ENCODE measurements at regions not wholly inside any gene's neighbourhood (a gene's known extent, or its start where the extent isn't known, plus 50 kb on each side); places are given as distances from the start of the nearest gene placed in this dataset.

DNA sequence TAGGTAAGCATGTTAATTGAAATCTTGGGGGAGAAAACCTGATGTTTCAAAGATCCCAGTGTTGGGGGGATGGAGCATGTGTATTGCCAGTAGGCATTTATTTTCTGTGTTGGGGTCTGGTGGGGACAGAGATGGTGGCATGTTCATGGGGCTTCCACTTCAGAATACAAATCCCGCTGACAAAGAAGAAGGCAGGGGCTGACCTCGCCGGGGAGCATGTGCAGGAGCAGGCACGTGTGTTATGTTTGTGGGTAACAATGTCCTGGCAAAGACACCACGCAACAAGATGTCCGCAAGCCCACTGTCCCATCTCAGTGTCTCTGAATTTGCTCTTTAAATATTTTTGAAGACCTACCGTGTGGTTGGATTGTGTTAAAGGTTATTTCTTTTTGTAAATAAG is 164.5 kb downstream of the TEX29 start:
- Histone ChIP-seq H3K4me3 (ENCODE audit: low read length) (no peak overlapping the region), H3K36me3 (replicated peaks; ENCODE audit: insufficient read depth, low read length) (no peaks in the 10 kb centered on the region), H3K9me2 (replicated peaks; ENCODE audit: insufficient read depth, low read length) (no peaks in the 10 kb centered on the region), H3F3A (ENCODE audit: insufficient read depth, low read length) (no peaks in the 10 kb centered on the region), H3K27me3 (replicated peaks; ENCODE audit: insufficient read depth, low read length) (no peaks in the 10 kb centered on the region), H2AFZ (ENCODE audit: low read length) (no peak overlapping the region), H3K9me3 (replicated peaks; ENCODE audit: insufficient read depth, low read length) (no peaks in the 10 kb centered on the region), H4K20me1 (ENCODE audit: insufficient read depth, low read length) (no peaks in the 10 kb centered on the region), H3K79me2 (ENCODE audit: low read length) (peaks cover 16% of the 10 kb centered on the region; the same call in 1 of the 2 replicates), H3K4me1 (ENCODE audit: low read length) (no peaks in the 10 kb centered on the region), H3K9ac (ENCODE audit: low read length) (no peak overlapping the region), H3K27ac (ENCODE audit: low read length) (no peak overlapping the region), H3K4me2 (ENCODE audit: low read depth, low read length) (no peak overlapping the region)
- TF ChIP-seq EZH2 (optimal IDR thresholded peaks at IDR 0.05; ENCODE audit: low read depth, low read length), result no peak
- TF ChIP-seq, protein P1, sequence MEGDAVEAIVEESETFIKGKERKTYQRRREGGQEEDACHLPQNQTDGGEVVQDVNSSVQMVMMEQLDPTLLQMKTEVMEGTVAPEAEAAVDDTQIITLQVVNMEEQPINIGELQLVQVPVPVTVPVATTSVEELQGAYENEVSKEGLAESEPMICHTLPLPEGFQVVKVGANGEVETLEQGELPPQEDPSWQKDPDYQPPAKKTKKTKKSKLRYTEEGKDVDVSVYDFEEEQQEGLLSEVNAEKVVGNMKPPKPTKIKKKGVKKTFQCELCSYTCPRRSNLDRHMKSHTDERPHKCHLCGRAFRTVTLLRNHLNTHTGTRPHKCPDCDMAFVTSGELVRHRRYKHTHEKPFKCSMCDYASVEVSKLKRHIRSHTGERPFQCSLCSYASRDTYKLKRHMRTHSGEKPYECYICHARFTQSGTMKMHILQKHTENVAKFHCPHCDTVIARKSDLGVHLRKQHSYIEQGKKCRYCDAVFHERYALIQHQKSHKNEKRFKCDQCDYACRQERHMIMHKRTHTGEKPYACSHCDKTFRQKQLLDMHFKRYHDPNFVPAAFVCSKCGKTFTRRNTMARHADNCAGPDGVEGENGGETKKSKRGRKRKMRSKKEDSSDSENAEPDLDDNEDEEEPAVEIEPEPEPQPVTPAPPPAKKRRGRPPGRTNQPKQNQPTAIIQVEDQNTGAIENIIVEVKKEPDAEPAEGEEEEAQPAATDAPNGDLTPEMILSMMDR (IDR thresholded peaks at IDR 0.05; ENCODE audit: low read length), result no peak
- TF ChIP-seq EZH2phosphoT487 (IDR thresholded peaks at IDR 0.05; ENCODE audit: low read length), result no peak
- DNase-seq, result no peak

DNA sequence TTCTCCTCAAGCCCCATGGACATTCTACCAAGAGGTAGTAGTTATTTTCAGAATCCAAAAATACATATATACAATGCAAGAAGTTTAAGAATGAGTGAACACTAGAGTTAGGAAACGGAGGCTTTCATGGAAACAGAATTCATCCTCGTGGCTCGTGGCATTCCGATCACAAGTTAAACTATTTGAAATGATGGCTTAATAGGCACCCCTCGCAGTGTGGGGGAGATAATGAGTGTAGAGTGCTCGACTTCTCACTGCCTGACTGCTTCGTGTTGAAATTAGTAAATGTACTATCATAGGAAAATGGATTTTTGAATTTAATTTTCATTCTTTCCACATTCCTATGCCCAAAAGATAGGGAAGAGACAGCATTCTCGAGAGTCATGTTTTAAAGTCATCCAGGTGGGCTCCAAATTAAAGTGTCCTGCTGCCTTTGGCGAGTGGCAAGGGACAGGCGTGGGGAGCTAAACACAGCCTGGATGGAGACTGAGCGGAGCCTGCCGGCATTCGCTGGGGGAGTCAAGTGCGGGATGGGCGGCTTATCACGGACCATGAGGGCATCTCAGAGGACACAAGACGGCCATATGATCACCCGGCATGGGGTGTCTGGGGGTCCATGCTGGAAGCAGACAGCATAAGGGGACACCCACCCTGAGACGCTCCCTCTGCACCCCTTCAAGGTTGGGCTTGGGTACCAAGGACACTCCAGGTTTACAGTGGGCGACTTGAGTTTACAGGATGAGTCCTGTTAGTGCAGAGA is 165.2 kb downstream of the TEX29 start:
- Histone ChIP-seq H3K27me3 (replicated peaks; ENCODE audit: insufficient read depth, low read length) (no peaks in the 10 kb centered on the region), H3K9me2 (replicated peaks; ENCODE audit: insufficient read depth, low read length) (no peaks in the 10 kb centered on the region), H3K4me1 (ENCODE audit: low read length) (no peaks in the 10 kb centered on the region), H3K4me3 (ENCODE audit: low read length) (no peak overlapping the region), H3K36me3 (replicated peaks; ENCODE audit: insufficient read depth, low read length) (no peaks in the 10 kb centered on the region), H3K27ac (ENCODE audit: low read length) (no peak overlapping the region), H3F3A (ENCODE audit: insufficient read depth, low read length) (no peaks in the 10 kb centered on the region), H3K79me2 (ENCODE audit: low read length) (peaks cover 16% of the 10 kb centered on the region; the same call in 1 of the 2 replicates), H3K9me3 (replicated peaks; ENCODE audit: insufficient read depth, low read length) (no peaks in the 10 kb centered on the region), H4K20me1 (ENCODE audit: insufficient read depth, low read length) (no peaks in the 10 kb centered on the region), H3K4me2 (ENCODE audit: low read depth, low read length) (no peak overlapping the region), H2AFZ (ENCODE audit: low read length) (no peak overlapping the region), H3K9ac (ENCODE audit: low read length) (no peak overlapping the region)
- no peak for DNase-seq
- TF ChIP-seq, protein P1 (IDR thresholded peaks at IDR 0.05; ENCODE audit: low read length), result no peak
- TF ChIP-seq EZH2 (optimal IDR thresholded peaks at IDR 0.05; ENCODE audit: low read depth, low read length) (no peak), EZH2phosphoT487 (IDR thresholded peaks at IDR 0.05; ENCODE audit: low read length) (no peak)

- H3K9me3 ChIP-seq (replicated peaks; ENCODE audit: insufficient read depth, low read length), result no peaks in the 10 kb centered on the region
- no peak overlapping the region for H2AFZ ChIP-seq (ENCODE audit: low read length)
- no peaks in the 10 kb centered on the region for H3K27me3 ChIP-seq (replicated peaks; ENCODE audit: insufficient read depth, low read length)
- no peaks in the 10 kb centered on the region for H4K20me1 ChIP-seq (ENCODE audit: insufficient read depth, low read length)
- H3K79me2 ChIP-seq (ENCODE audit: low read length), result peaks cover 16% of the 10 kb centered on the region; the same call in 1 of the 2 replicates
- H3K9me2 ChIP-seq (replicated peaks; ENCODE audit: insufficient read depth, low read length), result no peaks in the 10 kb centered on the region
- H3K36me3 ChIP-seq (replicated peaks; ENCODE audit: insufficient read depth, low read length), result no peaks in the 10 kb centered on the region
- TF ChIP-seq, protein P1 (IDR thresholded peaks at IDR 0.05; ENCODE audit: low read length), result no peak
- TF ChIP-seq EZH2phosphoT487 (IDR thresholded peaks at IDR 0.05; ENCODE audit: low read length) (no peak), EZH2 (optimal IDR thresholded peaks at IDR 0.05; ENCODE audit: low read depth, low read length) (no peak)
- no peak for DNase-seq
- H3K4me1 ChIP-seq (ENCODE audit: low read length), result no peaks in the 10 kb centered on the region
- no peaks in the 10 kb centered on the region for H3F3A ChIP-seq (ENCODE audit: insufficient read depth, low read length)
- no peak overlapping the region for H3K9ac ChIP-seq (ENCODE audit: low read length)
- no peak overlapping the region for H3K4me2 ChIP-seq (ENCODE audit: low read depth, low read length)
- no peak overlapping the region for H3K4me3 ChIP-seq (ENCODE audit: low read length)
- no peak overlapping the region for H3K27ac ChIP-seq (ENCODE audit: low read length)
These were observed 165.9 kb downstream of the TEX29 start for GRCh38 chr13:111486331-111486730.
